T-helper 1 cell treated with Interleukin-12 subunit alpha and Interleukin-12 subunit beta and Interleukin-4 antibody, amounts not matched to agents 30 ng/mL and 1 ng/mL, for 36 hours (primary cell): ENCODE measurements at regions not wholly inside any gene's neighbourhood (a gene's known extent, or its start where the extent isn't known, plus 50 kb on each side); places are given as distances from the start of the nearest gene placed in this dataset.

Source experiments
- intact Hi-C: fragments of 100-400 bp; cut with micrococcal nuclease; formaldehyde crosslinking; loops from one replicate; pipeline ENCODE4 v1.15.1; 2024

DNA sequence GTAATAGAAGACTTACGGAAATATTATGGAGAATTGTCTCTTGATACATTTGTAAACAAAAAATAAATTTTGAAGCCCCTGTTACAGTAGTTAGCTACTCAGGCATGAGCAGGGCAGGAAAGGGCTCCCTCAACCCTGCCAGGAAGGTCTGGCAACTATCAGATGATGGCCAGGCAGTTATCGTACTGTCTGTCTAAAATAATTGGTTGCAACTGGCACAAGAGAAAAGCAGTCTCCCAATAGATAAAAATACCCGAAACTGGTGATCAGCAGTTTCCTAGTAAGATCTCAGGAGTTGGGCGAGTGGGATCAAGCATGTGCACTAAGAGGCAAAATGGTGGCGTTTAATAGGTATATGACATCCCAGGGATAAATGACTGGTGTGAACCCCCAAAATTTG, 1336.3 kb downstream of the C4orf33 start:
- intact Hi-C loops, result no loop called here

DNA sequence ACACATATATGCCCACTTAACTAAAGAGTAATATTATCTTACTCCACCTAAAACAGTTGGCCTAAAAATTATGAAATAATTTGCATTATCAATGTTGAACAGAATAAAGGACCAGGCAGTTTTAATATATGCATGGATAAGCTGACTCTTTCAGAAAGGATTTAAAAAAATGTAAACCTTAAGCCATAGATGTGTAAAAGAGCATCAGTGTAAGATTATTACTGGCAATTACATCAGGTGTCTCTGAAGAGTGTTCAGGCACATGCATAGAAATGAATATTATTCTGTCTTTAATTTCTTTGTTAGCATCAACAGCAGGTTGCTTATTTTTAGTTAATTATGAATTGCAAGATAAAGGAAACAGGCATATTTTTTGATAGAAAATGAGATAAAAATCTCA, 1353.8 kb downstream of the C4orf33 start:
- intact Hi-C loops, result no loop called here

DNA sequence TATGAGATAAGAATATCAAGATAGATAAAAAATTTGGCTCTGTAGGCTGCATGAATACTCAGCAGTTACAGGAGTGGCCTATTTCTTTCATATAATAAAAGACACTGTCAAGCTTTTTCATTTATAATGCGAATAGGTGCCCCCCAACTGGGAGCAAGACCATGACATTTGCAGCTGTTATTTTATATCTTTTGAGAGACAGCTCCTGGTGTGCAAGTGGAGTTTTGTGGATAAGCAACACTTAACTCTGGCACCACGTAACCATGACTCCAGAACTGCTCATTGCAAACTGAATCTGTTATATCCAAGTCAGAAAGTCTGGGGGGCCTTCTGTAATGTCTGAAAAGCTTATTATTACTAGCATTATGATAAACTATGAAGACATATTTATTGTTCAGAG, 1372.4 kb downstream of the C4orf33 start:
- intact Hi-C loops, result no loop called here

DNA sequence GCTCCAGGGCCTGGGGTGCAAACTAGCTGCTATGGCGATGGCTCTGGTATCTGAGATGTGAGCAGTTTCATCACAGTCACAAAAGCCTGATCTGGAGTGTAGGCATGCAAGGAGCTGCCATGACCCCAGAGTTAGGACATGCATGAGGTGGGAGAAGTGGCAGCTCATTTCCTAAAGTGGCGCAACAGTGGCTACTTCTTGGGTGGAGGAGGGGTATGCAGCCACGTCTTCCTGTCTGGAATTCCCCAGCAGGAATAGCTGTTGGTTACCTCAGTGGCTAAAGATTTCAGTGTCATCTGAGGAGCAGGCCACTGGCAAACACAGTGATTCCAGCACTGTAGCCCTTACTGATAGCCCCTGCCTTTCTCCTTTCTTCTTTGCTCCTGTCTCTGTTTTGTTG, 1382.5 kb downstream of the C4orf33 start:
- intact Hi-C loops, result no loop called here

- intact Hi-C loops, result no loop called here
Observed at GRCh38 chr4:130479020-130479419, 1383.1 kb downstream of the C4orf33 start.

DNA sequence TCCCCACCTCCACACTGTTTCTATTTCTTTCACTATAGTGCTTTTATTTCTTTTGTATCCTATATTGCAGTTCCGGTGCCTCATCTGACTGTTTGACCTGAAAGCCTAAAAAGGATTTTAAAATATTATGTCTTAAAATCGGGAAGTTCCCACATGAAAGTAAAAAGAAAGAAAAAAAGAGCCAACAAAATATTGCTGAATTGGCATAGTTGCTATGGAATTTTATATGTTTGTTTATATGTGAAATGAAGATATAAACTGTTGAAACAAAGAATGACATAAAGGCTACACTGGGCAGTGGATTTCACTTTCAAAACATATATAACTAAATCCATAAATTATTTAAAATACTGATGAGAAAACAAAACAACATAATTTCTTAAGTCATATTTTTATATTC, 1383.7 kb downstream of the C4orf33 start:
- intact Hi-C loops, result no loop called here

DNA sequence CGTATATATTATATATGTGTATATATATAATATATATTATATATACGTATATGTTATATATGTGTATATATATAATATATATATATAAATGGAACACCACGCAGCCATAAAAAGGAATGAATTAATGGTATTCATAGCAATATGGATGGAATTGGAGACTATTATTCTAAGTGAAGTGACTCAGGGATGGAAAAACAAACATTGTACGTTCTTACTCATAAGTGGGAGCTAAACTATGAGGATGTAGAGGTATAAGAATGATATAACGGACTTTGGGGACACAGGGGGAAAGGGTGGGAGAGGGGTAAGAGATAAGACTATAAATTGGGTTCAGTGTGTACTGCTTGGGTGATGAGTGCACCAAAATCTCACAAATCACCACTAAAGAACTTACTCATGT, 1388.9 kb downstream of the C4orf33 start:
- intact Hi-C loops, result no loop called here

GRCh38 chr4:130485371-130485770, 1389.4 kb downstream of the C4orf33 start:
- intact Hi-C loops, result no loop called here

- intact Hi-C loops, result no loop called here
Observed at GRCh38 chr4:130486186-130486585, 1390.2 kb downstream of the C4orf33 start.

GRCh38 chr4:130486841-130487240, 1390.9 kb downstream of the C4orf33 start:
- intact Hi-C loops, result no loop called here

DNA sequence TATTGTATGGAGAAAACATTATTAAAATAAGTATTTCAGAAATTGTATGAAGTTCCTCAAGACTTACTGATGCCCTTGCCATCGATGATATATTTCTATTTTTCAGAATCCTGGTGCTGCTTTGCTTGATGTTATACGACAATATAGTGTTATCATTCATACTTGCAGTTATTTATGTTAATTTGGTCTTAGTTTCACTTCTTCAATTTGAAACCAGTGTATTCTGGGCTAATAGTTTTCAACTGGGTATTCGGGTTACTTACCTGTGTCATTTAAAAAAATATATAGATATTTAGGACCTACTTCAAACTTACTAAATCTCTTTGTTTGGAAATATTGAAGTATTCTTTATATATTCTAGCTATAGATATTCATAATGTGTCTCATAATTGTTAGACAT, 1414.7 kb downstream of the C4orf33 start:
- intact Hi-C loops, result no loop called here

DNA sequence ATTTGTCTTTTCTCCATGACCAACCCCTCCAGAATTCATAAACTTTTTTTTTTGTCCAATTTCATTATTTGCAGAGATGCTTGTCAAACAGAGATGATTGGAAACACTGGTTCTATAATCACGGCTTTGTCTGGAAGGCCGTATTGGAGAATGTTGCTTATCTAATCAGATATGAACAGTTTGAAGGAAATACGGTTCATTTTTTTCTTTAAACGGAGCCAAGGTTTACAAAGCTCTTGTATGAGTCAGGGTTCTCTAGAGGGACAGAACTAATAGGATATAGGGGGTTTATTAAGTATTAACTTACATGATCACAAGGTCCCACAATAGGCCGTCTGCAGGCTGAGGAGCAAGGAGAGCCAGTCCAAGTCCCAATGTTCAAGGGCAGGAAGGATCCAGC, 1415.8 kb downstream of the C4orf33 start:
- intact Hi-C loops, result no loop called here

- intact Hi-C loops, result no loop called here
Observed at GRCh38 chr4:130524057-130524456, 1428.1 kb downstream of the C4orf33 start.

DNA sequence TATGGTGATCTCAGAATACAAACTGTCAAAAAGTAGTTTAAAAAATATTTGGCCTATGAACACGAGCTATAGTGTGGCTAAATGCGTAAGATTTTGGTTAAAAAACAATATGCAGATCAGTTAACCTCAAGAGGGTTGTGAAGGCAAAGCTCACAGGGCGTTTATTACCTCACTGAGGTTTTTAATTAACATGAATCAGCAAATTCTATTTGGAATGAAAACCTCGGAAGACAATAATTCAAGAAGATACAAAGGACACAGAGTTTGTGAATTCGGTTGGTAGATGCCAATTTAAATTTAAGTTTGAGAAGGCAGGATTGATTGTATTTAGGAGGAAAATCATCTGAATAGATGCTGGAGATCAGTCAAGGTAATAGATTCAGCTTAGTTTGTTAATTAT, 1434.6 kb downstream of the C4orf33 start:
- intact Hi-C loops, result no loop called here

DNA sequence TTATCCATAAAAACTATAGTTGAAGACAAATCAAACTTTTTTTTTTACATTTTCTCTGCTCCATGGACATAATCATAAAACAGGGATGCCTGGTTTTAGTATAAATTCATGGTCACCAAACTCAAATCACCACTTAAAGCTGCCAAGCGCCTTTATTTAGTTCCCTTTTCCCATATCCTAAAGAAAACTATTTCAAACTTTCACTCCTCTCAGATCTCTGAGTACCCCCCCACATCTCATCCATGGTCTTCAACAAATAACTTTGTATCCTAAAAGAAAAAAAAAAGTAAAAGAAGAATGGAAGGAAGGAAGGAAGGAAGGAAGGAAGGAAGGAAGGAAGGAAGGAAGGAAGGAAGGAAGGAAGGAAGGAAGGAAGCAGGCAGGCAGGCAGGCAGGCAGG, 1438.7 kb downstream of the C4orf33 start:
- intact Hi-C loops, result no loop called here

- intact Hi-C loops, result no loop called here
Observed at GRCh38 chr4:130542953-130543352, 1447.0 kb downstream of the C4orf33 start.

- intact Hi-C loops, result no loop called here
Observed at GRCh38 chr4:130545171-130545570, 1449.2 kb downstream of the C4orf33 start.

GRCh38 chr4:130545596-130545995, 1449.6 kb downstream of the C4orf33 start:
- intact Hi-C loops, result no loop called here

- intact Hi-C loops, result no loop called here
Observed at GRCh38 chr4:130559268-130559667, 1463.3 kb downstream of the C4orf33 start.

- intact Hi-C loops, result no loop called here
Observed at GRCh38 chr4:130563185-130563888, 1467.4 kb downstream of the C4orf33 start.

DNA sequence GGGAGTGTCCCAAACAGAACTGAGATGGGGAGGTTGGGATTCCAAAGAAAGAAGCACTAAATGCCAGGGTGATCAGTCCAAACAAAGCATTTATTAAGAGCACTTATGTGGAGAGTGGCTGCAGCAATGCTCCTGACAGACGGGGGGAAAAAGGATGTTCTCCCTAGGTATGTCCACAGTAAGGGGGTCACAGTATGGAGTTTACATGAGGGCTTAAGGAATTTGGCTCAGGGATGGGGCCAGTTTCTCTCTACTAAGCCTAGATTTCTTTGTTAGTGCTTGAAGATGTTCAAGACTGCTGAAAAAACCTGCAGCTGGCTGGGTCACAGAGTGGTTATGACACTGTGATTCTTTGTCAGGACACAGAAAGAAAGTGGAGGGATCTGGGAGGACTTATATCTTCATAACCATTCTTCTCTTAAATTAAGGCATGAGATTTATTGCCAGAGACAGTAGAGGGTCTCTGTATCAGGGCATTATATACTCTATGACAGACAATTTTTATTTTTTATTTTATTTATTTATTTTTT, 1468.0 kb downstream of the C4orf33 start:
- intact Hi-C loops, result no loop called here

DNA sequence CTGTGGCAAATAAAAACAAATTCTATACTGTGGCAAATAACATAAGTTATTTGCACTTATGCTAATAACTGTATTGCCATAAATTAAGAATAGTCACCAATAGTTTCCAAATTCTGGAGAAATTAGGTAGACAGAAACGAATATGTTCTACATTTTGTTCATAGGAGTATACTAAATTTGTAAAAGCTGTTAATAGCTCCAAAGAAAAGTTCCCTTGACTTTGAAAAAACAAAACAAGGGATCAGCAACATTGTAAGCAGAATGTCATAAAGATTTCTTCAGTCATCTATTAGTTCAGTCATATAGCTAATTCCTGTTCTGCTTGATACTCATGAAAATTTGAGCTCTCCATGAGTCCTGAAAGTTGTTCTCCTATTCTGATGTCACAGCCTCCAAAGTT, 1472.8 kb downstream of the C4orf33 start:
- intact Hi-C loops, result no loop called here

DNA sequence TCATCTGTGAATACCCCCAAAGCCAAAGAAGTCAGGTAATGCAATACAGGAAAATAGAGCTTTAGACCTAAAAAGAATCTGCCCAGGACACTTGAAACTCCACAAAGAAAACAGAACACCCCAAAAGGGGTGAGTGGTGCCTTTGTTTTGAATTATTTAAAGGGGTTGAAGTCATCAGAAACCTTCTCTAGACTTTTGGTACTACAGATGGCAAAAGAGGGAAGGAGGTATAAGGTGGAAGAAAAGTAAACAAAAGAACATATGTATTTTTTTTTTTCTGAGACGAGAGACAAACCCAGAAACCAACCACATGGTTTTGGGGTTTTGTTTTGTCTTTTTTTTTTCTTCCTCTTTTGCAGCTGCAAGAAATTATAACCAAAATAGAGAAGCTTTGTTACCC, 1477.8 kb downstream of the C4orf33 start:
- intact Hi-C loops, result no loop called here

DNA sequence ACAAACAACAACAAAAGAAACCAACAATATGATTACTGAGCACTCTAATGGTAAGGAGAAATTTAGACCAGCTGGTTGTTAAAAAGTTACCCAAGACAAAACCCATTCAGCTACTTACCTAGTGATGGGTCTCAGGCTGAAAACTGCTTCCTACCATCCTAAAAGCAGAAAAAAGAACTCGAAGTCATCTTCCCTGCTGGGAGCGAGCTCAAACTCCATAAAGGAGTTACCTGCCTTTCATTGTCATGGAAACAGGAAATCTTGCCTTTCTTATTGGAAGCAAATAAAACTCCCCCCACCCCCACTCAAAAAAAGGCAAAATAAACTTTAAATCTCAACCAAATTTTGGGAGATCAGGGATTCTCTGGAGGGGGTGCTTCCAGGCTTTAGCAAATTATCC, 1478.3 kb downstream of the C4orf33 start:
- intact Hi-C loops, result no loop called here
